GM21360 (cell line): ENCODE measurements at regions not wholly inside any gene's neighbourhood (a gene's known extent, or its start where the extent isn't known, plus 50 kb on each side); places are given as distances from the start of the nearest gene placed in this dataset.
"Not testable (repeated sequence)": the region's sequence is repeated elsewhere in the genome, so short reads cannot be mapped to it uniquely, and the experiment has no call there.

Experiments used
- ATAC-seq: cut with Tn5 transposase; IDR thresholded peaks from one replicate; pipeline ENCODE4 v1.9.1; 2021; ENCODE audit warnings: mild to moderate bottlenecking, moderate library complexity; ENCODE audit not compliant: unreplicated experiment

DNA sequence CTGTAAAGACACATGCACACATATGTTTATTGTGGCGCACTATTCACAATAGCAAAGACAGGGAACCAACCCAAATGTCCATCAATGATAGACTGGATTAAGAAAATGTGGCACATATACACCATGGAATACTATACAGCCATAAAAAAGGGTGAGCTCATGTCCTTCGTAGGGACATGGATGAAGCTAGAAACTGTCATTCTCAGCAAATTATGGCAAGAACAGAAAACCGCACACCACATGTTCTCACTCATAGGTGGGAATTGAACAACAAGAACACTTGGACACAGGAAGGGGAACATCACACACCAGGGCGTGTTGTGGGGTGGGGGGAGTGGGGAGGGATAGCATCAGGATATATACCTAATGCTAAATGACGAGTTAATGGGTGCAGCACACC lies 304.9 kb upstream of the NRSN1 start:
- not testable (repeated sequence) for ATAC-seq

DNA sequence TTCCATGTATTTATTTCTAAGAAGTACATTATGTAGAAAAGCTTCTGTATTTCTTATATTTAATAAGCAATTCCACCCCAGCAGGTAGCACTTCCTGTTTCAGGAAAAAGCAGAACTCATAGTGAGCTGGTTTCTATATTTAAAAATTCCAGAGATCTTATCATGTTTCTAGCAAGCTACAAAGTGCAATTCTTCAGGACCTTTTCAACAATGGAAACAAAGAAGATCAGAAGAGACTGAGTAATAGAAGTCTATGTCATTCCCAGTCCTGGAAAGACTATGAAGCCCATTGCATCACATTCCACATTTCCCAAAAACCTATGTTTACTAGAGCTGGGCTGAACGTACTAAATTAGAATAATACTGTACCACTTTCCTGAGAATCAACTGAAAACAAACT lies 302.6 kb upstream of the NRSN1 start:
- ATAC-seq = no peak

DNA sequence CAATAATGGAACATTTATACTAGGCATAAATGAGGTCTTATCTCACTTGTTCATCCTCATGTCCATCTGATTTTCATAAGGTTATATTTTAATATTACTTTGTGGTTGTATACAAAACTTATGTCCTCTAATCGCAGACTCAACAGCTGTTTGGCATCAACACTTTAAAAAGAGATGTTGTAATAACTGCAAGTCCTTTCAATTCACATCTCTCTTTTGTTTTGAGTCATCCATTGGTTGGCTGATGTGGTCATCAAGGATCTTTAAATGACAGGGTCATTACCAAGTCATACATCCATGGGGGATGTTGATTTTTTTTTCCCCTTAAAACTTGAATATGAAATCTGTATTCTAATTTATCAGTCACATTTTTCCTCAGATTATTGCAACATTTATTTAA lies 299.4 kb upstream of the NRSN1 start:
- no peak for ATAC-seq

- ATAC-seq = no peak
Observed at GRCh38 chr6:23828861-23829260, 297.2 kb upstream of the NRSN1 start.

- no peak for ATAC-seq
Observed at GRCh38 chr6:23841116-23841515, 284.9 kb upstream of the NRSN1 start.

GRCh38 chr6:23842760-23843159 lies 283.3 kb upstream of the NRSN1 start:
- no peak for ATAC-seq

- no peak for ATAC-seq
Observed at GRCh38 chr6:23851522-23851921, 274.5 kb upstream of the NRSN1 start.

DNA sequence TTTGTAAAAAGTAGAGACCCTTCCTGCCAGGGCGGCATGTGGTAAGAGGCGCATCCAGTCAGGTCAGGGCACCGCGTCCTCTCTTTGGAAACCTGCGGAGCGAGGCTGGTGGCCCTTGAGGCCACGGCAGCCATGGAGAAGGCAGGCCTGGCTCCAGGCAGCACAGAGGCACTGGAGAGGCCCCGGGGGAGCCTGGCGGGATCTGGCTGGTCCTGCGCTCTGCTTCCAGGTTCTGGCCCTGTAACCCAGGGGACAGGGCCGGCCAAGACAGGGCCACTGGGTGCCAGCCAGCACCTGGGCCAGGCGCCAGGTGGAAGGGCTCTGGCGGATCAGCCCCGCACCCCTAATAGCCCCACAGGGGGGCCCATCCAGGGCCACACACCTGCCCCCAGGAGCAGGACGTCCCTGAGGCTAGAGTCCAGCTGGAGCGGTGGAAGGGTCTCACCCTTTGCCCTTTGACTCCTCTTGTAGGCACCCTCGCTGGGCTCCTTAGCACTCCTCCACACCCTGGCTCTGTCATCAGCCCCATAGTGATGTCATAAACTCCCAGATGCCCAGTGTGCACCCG lies 272.4 kb upstream of the NRSN1 start:
- ATAC-seq = not testable (repeated sequence)

- not testable (repeated sequence) for ATAC-seq
Observed at GRCh38 chr6:23854154-23854553, 271.9 kb upstream of the NRSN1 start.

- no peak for ATAC-seq
Observed at GRCh38 chr6:23855497-23856116, 270.4 kb upstream of the NRSN1 start.

GRCh38 chr6:23870496-23870895 lies 255.5 kb upstream of the NRSN1 start:
- ATAC-seq = no peak

DNA sequence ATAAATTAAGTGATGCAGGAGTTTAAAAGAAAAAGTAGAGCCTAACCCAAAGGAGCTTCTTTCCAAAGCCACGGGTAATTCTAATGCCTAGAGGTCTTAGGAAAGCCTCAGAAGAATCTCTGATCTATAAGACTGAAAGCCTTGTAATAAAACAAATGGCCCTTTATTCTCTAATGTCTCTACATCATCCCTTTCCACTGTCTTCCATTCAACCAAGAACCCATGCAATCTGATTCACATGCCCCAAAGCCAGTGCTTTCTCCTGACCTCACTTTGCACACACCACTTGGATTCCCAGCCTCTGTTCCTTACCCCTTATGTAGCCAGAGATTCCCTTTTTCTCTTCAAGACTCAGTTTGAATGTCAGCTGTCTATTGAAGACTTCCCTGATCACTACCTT lies 252.9 kb upstream of the NRSN1 start:
- no peak for ATAC-seq

DNA sequence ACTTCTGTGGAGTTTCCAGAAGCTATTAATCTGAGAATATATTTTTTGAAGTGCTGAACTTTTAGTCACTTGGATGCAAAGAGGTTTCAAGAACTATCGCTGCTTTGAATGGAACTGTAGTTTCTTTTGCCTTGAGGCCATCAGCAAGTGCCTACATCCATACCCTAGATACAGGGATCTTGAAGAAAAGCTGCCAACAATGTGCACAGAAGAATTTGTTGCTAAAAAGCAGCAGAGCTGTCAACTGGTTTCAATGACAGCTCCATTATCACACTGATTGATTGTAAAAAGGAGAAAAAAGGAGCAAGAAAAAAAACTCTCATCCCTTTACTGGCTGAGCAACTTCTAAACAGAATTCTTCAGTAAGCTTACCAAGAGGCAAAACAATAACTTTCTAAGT lies 251.0 kb upstream of the NRSN1 start:
- no peak for ATAC-seq

DNA sequence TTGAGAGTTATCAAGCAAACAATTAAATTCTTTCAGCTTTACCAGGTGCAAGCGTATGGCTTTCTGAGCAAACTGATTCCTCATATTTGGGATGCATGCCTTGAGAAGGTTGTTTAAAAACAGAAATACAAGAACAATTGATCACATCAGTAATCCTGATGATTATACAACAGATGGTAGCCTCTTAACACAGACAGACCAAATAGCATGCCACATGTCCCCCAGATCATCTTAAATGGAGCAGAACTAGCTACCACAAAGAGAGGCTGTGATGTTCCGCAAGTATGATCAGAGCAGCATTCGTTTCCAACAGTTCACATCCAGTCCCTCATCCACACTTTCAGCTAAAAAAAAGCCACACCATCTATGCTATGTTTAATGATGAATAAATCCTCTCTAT lies 246.2 kb upstream of the NRSN1 start:
- ATAC-seq = no peak

DNA sequence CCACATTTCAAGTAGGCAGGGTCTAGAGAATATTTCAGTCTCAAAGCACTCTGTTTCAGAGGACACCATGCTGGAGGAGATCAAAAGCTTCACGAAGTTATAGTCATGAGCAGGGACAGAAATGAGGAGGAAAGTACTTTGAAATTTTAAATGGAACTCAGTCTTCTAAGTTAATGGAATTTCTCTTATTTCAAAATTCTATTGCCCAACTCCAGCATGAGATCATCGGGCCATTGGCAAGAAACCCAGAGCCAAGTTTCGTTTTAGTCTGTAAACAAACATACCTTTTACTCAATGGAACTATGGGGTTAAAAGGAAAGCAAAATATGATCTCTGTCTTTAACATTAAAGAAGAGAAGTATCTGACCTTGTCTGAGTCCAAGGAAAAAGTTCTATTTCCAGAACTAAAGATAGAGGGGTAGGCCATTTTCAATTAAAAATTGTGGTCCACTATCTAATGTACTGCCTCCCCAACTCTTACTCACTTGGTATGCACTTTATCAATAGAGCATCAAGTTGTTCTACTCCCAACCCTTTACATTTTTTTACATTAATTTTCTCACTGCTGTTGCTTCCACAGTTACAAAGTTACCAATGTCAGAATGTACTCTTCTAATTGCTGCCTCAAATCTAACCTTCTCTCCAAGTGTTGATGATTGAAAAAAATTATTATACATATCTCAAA lies 235.3 kb upstream of the NRSN1 start:
- no peak for ATAC-seq

- no peak for ATAC-seq
Observed at GRCh38 chr6:23905133-23905815, 220.7 kb upstream of the NRSN1 start.

DNA sequence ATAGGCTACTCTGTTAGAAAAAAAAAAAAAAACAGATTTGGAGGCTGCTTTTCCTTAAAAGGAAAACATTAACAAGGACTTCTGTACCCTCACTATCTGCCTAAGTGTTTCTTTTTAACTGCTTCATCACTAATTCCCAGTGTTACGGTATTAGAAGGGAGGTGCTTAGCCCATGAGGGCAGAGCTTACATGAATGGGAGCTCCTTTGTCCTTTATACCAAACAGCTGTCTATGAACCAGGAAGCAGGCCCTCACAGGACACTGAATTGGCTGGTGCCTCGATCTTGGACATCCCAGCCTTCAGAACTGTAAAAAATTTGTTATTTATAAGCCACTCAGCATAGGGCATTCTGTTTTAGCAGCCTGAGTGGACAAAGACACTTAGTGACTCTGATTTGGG lies 215.6 kb upstream of the NRSN1 start:
- no peak for ATAC-seq

- ATAC-seq = no peak
Observed at GRCh38 chr6:23927935-23928334, 198.1 kb upstream of the NRSN1 start.

- no peak for ATAC-seq
Observed at GRCh38 chr6:23929201-23929600, 196.8 kb upstream of the NRSN1 start.

GRCh38 chr6:23940466-23940865 lies 185.5 kb upstream of the NRSN1 start:
- no peak for ATAC-seq

GRCh38 chr6:23951691-23952090 lies 174.3 kb upstream of the NRSN1 start:
- no peak for ATAC-seq

GRCh38 chr6:23952245-23952644 lies 173.8 kb upstream of the NRSN1 start:
- no peak for ATAC-seq
